Stimulated activated naive CD8-positive, alpha-beta T cell treated with anti-CD3 and anti-CD28 coated beads, Interleukin-15, amount 100 ng/mL, for 72 hours (primary cell): ENCODE measurements at regions not wholly inside any gene's neighbourhood (a gene's known extent, or its start where the extent isn't known, plus 50 kb on each side); places are given as distances from the start of the nearest gene placed in this dataset.

Experiments
- ATAC-seq: fragments of 150-1000 bp; cut with Tn5 transposase; 2 replicates; pipeline ENCODE4 v1.10.0; 2021; ENCODE audit warnings: mild to moderate bottlenecking, moderate library complexity
- DNase-seq, 2 donors: peaks; one replicate each; pipeline ENCODE4 v3.0.0; 2021 to 2022
- H3K27ac Mint-ChIP-seq, 2 donors: one replicate each; pipeline ENCODE4 v1.8.0; 2022; ENCODE audit warnings: mild to moderate bottlenecking in 2 of 2, mixed read lengths in 2 of 2, moderate library complexity in 2 of 2
- H3K27me3 Mint-ChIP-seq: one replicate; pipeline ENCODE4 v1.8.0; 2022; ENCODE audit warnings: mixed read lengths
- H3K4me1 Mint-ChIP-seq: one replicate; pipeline ENCODE4 v1.8.0; 2022; ENCODE audit warnings: mild to moderate bottlenecking, mixed read lengths
- H3K4me3 Mint-ChIP-seq, 2 donors: one replicate each; pipeline ENCODE4 v1.8.0; 2022; ENCODE audit warnings: mild to moderate bottlenecking in 2 of 2, mixed read lengths in 2 of 2, moderate library complexity in 1 of 2
- H3K9me3 Mint-ChIP-seq, 2 donors: one replicate each; pipeline ENCODE4 v1.8.0; 2022; ENCODE audit warnings: mixed read lengths in 2 of 2

DNA sequence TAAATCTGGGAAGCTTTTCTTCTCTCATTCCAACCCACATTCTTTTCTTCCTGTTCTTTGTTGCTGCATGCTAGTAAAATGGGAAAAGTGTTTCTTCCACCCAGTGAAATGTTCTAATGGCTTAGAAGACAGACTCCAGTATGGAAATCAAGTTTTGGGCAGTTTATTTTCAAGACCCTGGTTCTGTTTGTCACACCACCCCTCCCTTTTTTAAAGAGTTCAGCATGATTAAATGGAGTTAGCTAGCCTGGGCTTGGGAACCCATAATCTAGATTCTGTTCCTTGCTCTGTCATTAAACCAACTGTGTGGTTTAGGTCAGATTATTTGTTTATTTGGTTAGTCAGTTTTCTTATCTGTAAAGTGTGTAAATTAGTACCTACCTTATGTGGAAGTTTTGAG is 151.8 kb upstream of the NT5C1B start:
- peaks cover 5 to 7% of the 10 kb centered on the region in 2 donors for H3K9me3 Mint-ChIP-seq
- ATAC-seq, result no peak
- no peaks in the 10 kb centered on the region for H3K4me1 Mint-ChIP-seq
- H3K27ac Mint-ChIP-seq, result no peak overlapping the region
- DNase-seq, result no peak
- no peaks in the 10 kb centered on the region for H3K27me3 Mint-ChIP-seq
- no peak overlapping the region for H3K4me3 Mint-ChIP-seq

DNA sequence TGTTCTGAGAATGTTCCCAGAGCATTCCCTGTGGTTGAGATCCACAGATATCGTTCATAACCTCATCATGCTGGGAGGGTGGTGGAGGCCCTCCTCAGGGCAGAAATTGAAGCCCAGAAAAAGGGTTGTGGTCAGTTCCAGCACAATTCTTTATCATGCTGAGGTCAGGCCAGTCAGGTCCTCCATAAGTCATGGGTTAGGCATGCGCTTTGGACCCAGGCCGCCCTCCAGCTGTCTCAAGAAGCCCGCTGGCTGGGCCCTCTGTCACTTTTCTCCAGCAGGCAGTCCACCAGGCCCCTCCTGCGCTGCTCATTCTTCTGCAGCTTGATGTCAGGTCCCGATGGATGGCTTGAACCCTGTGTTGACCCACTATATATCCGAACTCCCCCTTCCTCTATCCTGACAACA is 151.1 kb upstream of the NT5C1B start:
- no peak for DNase-seq
- Mint-ChIP-seq H3K27ac (no peak overlapping the region), H3K9me3 (peaks cover 5 to 14% of the 10 kb centered on the region in 2 donors), H3K27me3 (no peaks in the 10 kb centered on the region), H3K4me1 (no peaks in the 10 kb centered on the region), H3K4me3 (no peak overlapping the region)
- no peak for ATAC-seq

DNA sequence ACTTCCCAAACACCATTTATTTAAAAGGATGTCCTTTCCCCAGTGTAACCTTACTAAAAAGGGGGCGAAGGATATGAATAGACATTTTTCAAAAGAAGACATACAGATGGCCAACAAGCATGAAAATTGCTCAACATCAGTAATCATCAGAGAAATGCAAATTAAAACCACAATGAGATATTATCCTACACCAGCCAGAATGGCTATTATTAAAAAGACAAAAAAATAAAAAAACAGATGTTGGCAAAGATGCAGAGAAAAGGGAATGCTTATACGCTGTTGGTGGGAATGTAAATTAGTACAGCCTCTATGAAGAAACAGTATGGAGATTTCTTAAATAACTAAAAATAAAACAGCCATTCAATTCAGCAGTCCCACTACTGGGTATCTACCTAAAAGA is 142.3 kb upstream of the NT5C1B start:
- Mint-ChIP-seq H3K27ac (no peak overlapping the region), H3K4me1 (no peaks in the 10 kb centered on the region), H3K4me3 (no peak overlapping the region), H3K9me3 (peaks cover 11 to 34% of the 10 kb centered on the region in 2 donors), H3K27me3 (no peaks in the 10 kb centered on the region)
- ATAC-seq (no peak), DNase-seq (no peak)

DNA sequence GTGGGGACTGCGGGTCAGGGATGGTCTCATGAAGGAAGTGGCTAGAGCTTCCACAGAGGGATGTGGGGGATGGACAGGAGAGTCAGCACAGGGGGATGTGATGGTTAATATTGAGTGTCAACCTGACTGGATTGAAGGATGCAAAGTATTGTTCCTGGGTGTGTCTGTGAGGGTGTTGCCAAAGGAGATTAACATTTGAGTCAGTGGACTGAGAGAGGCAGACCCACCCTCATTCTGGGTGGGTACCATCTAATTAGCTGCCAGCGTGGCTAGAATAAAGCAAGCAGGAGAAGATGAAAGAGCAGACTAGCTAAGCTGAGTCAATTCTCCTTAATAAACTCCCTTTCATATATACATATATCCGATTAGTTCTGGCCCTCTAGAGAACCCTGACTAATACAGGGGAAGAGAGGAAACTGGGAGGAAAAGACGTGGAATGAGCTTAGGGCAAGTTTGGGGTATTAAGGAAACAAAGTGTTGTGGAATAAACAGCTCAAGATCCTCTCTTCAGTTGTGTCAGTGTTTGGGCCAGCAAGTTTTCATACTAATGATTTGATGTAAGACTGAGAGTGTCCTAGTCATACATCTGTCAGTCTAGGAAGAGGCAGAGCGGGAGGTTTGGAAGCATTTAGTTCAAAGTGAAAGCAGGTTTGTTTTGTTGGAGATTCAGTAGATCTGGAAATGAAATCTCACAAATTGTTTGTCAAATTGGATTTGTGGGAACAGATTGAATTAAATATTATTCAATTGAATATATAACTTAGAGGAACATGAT is 135.2 kb upstream of the NT5C1B start:
- ATAC-seq, result no peak
- Mint-ChIP-seq H3K9me3 (peaks cover 6 to 9% of the 10 kb centered on the region in 2 donors), H3K27me3 (no peaks in the 10 kb centered on the region), H3K4me1 (no peaks in the 10 kb centered on the region), H3K27ac (no peak overlapping the region), H3K4me3 (no peak overlapping the region)
- DNase-seq, result no peak

DNA sequence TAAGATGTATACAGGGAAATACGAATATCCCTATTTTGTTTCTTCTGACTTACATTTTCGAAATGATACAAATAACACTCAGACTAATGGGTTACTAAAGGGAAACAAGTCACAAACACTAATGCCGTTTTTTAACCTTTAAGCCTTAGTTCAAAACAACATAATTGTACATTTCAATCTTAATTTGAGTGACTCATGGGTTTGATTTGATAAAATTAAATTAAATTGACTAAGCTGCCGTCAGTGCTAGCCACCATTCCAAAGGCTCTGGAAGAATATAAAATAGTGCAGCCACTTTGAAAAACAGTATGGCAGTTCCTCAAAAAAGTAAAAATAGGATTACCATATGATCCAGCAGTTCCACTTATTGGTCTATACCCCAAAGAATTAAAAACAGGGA is 133.8 kb upstream of the NT5C1B start:
- ATAC-seq (no peak), DNase-seq (no peak)
- H3K4me3 Mint-ChIP-seq, result no peak overlapping the region
- H3K9me3 Mint-ChIP-seq, result peaks cover 6 to 9% of the 10 kb centered on the region in 2 donors
- H3K27me3 Mint-ChIP-seq, result no peaks in the 10 kb centered on the region
- no peaks in the 10 kb centered on the region for H3K4me1 Mint-ChIP-seq
- no peak overlapping the region for H3K27ac Mint-ChIP-seq

DNA sequence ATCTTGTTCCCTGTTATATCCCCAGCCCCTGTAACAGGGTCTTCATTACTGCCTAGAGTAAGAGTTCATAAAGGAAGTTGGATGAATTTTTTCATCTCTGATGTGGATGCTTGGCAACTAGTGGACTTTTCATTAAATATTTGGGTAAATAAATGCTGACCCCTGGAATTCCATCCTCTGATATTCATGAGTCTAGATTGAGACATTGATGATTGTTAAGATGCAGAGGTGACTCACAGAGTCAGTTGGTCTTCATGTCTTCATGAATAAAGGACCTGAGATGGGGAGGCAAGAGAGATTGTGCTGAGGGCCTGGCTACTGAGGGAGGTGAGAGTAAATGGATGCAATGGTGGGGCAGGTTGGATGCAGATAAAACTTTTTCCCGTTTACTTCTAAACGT is 132.7 kb upstream of the NT5C1B start:
- H3K4me1 Mint-ChIP-seq, result no peaks in the 10 kb centered on the region
- ATAC-seq, result no peak
- H3K27ac Mint-ChIP-seq, result no peak overlapping the region
- H3K4me3 Mint-ChIP-seq, result no peak overlapping the region
- DNase-seq, result no peak
- H3K9me3 Mint-ChIP-seq, result peaks cover 6 to 9% of the 10 kb centered on the region in 2 donors
- no peaks in the 10 kb centered on the region for H3K27me3 Mint-ChIP-seq

DNA sequence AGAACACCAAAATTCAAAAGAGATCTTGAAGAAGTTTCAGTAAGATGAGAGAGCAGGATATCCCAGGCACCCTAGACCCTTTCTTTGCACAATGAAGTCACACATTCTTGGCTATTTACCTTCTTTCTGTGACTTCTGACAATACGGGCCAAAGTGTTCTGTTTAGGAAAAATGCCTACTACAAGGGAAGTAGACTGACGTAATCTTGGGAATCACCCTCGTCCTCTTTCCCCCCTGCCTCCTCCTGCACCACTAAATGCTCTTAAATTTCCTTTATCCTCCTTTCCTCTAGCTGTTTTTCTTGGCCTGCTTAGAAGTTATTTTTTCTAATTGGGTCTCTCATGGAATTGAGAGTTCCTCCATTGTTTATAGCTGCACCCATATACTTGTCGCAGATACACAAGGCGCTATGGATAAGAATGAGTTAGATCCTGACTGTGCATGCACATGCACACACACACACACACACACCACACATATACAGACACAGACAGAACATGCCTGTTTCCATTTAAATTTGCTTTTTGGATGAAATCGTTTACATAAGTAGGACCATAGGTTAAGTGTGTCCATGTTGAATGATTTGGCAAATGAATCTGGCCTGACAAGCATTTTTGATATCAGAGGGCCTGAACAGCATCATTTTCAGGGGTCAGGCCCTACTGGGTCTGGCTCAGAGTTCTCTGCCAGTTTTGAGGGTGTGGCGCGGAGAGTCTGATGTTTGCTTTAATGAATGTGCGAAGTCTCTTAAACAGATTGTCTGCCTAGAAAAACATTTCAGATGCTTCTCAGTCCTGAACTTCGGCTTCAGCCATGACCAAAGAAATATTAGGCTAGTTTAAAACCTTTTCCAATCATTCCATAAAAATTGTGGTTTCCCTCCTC is 131.9 kb upstream of the NT5C1B start:
- no peak for DNase-seq
- ATAC-seq, result no peak
- Mint-ChIP-seq H3K4me3 (no peak overlapping the region), H3K4me1 (no peaks in the 10 kb centered on the region), H3K27me3 (no peaks in the 10 kb centered on the region), H3K9me3 (peaks cover 6 to 9% of the 10 kb centered on the region in 2 donors), H3K27ac (no peak overlapping the region)

DNA sequence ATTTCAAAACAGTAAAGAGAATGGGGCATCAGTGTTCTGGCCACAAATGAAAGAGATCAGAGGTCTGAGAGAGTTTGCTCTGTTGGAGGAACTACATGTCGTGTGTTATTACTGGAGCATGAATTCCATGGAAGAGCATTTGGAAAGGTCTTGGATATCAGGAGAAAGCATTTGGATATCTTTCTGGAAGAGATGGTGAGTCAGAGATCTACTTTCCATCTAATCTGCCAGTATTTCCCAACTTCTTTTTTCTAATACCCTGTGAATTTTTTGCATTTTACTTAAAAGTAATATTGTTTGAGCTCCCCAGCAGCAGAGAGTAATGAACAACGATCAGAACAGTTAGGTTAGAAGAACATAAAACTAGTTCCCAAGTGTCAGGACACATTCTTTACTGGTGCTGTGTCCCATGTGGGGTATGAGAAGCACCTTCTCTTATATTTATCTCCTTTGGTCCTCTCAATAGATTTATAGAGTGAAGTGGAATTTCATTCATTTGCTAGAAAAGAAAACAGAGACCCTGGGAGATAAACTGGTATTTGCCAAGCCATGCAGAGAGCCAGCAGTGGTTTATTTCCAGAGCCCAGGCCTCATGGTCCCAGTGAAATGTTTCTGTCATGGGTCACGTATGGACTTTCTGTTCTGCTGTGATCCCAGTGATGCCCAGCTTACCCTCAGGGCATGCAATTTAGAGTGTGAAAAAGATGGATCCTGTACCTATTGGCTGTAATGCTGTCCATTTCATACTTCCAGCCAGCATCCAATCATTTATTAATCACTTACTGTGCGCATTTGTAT is 130.8 kb upstream of the NT5C1B start:
- Mint-ChIP-seq H3K4me1 (no peaks in the 10 kb centered on the region), H3K27ac (no peak overlapping the region), H3K27me3 (no peaks in the 10 kb centered on the region), H3K4me3 (no peak overlapping the region), H3K9me3 (peaks cover 6 to 9% of the 10 kb centered on the region in 2 donors)
- no peak for ATAC-seq
- DNase-seq, result no peak

DNA sequence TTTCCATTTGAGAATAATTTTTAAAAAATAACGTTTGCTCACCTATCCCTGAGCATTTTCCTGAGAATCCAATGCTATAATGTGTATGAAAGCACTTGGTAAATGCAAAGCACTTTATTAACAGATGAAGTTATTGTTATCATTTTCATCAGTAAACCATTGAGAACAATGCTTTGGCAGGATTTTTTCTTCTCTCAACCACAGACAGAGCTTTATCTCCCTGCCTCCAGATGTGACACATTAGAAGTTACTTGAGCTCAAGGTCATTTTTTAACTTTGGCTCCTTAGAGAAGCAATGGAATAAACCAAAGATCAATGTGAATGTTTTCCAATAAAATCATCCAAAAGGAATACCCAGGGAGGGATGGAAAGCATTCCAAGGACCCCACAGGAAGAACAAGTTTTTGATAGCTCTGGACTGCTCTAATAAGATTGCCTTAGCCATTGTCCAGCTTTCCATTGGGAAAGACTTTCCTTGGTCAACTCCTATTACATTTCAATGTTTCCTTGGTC is 118.9 kb upstream of the NT5C1B start:
- ATAC-seq, result no peak
- no peak overlapping the region for H3K27ac Mint-ChIP-seq
- no peaks in the 10 kb centered on the region for H3K4me1 Mint-ChIP-seq
- no peak overlapping the region for H3K4me3 Mint-ChIP-seq
- no peak for DNase-seq
- H3K27me3 Mint-ChIP-seq, result no peaks in the 10 kb centered on the region
- H3K9me3 Mint-ChIP-seq, result peaks cover 4 to 6% of the 10 kb centered on the region in 2 donors

DNA sequence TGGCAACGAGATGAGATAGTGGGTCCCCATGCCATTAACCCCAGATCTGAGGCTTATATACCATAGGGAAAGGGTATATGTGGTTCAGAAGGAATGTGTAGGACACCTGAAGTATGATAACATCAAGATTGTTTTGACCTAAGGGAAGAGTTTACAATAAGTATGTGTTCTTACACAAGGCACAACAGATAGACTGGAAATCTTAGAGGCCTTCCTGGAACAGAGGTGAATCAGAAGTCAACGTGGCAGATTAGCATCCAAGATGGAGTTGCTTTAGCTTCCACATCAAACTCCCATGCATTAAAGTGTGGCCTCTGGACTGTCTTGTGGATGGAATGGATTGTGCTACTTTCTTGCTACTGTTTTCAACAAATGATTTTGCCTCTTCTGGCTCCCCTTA is 116.6 kb upstream of the NT5C1B start:
- Mint-ChIP-seq H3K9me3 (peaks cover 0 to 4% of the 10 kb centered on the region in 2 donors), H3K27ac (no peak overlapping the region), H3K4me1 (no peaks in the 10 kb centered on the region), H3K27me3 (no peaks in the 10 kb centered on the region), H3K4me3 (no peak overlapping the region)
- ATAC-seq (no peak), DNase-seq (no peak)

DNA sequence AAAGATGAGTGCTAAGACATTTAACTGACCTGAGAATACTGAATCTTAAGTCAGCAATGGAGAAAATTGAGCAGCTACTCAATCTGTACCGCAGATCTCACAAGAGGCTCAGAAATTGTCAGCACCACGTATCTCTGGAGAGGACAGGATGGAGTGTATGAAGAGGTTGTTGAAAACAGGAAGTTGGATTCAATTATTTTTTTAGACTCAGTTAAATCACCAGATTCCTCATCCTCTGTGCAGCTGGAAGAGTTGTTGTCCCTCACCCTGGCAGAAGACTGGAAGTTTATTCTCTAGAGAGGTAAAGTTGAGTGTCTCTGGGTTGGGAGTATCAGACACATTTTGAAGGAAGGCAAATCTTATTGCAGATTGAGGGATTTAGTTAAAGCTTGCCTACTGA is 114.9 kb upstream of the NT5C1B start:
- no peak for ATAC-seq
- no peak for DNase-seq
- Mint-ChIP-seq H3K27me3 (no peaks in the 10 kb centered on the region), H3K9me3 (no peaks in the 10 kb centered on the region), H3K4me3 (no peak overlapping the region), H3K27ac (no peak overlapping the region), H3K4me1 (no peaks in the 10 kb centered on the region)

DNA sequence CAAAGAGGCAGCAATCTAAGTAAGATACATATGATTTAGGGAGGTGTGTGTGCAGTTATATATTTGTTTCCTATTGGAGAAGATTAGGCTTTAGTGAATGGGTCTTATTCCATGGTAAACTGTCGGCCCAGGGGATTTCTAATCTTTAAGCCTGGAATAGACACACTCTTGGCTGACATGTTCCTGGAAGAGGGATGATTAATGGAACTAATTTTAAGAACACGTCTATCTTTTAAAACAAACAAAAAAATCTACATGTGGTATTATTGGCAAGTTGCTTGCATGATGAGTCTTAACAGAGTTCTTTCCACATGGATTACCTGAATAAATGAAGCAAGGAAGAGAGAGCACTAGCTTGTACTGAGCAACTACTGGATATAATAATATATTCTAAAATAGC is 114.2 kb upstream of the NT5C1B start:
- Mint-ChIP-seq H3K4me1 (no peaks in the 10 kb centered on the region), H3K27ac (no peak overlapping the region), H3K27me3 (no peaks in the 10 kb centered on the region), H3K4me3 (no peak overlapping the region), H3K9me3 (no peaks in the 10 kb centered on the region)
- no peak for ATAC-seq
- no peak for DNase-seq

DNA sequence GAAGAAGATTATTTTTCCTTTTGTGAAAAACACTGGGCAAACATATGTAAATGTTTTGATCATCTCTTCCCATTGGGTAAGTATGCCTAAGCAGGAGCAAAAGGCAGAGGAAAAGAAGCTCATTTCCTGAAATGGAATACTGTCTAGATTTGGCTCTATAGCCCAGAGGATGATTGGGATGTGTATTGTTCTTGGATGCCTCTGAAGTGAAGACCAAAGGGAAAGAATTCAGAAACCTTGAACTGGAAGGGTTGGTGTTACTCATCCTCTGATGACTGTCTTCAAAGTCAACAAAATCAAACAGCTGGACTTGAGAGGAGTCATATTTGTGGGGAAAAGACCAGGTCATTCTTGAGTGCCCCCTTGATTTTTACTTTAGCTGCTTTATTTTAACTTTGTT is 112.6 kb upstream of the NT5C1B start:
- DNase-seq, result no peak
- Mint-ChIP-seq H3K4me1 (no peaks in the 10 kb centered on the region), H3K9me3 (peaks cover 0 to 3% of the 10 kb centered on the region in 2 donors), H3K27me3 (no peaks in the 10 kb centered on the region), H3K4me3 (no peak overlapping the region), H3K27ac (no peak overlapping the region)
- no peak for ATAC-seq

DNA sequence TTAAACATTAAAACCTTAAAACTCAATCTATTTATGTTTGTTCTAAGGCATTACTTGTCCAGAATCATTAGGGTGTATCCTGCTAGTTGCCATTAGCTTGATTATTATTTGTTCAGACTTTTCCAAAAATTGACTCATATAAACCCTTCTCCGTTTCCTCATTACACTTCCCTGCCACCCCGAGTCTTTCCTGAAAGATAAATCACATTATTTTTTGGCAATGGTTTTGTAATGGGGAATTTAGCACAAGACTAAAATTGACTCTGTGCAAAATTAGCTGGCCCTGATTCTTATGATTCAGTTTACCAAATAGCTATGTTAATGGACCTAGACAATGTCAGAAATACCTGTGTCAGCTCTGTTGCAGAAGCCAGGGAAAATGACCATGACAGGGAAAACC is 112.2 kb upstream of the NT5C1B start:
- no peak for DNase-seq
- no peaks in the 10 kb centered on the region for H3K27me3 Mint-ChIP-seq
- H3K4me1 Mint-ChIP-seq, result no peaks in the 10 kb centered on the region
- ATAC-seq, result no peak
- no peak overlapping the region for H3K4me3 Mint-ChIP-seq
- no peak overlapping the region for H3K27ac Mint-ChIP-seq
- H3K9me3 Mint-ChIP-seq, result peaks cover 0 to 8% of the 10 kb centered on the region in 2 donors

DNA sequence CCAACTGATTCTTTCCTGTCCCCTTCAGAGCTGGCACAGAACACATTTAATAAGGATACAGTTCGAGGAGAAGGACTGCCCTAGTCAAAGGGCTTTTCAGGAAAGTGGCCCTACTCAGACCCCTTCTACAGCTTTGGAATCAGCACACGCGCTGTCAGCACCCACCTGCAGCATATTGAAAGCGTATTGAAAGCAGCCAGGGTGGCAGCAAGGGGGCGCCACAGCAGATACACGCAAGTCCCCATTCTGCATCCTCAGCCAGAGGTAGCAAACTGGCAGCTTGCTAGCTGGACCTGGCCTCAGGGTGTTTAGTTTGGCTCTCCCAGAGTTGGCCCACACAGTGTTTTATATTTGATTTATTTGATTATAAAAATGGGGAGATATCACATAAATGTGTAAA is 101.0 kb upstream of the NT5C1B start:
- DNase-seq (no peak), ATAC-seq (no peak)
- H3K4me3 Mint-ChIP-seq, result no peak overlapping the region
- H3K27me3 Mint-ChIP-seq, result no peaks in the 10 kb centered on the region
- peaks cover 6 to 10% of the 10 kb centered on the region in 2 donors for H3K9me3 Mint-ChIP-seq
- no peaks in the 10 kb centered on the region for H3K4me1 Mint-ChIP-seq
- H3K27ac Mint-ChIP-seq, result no peak overlapping the region
